HCT116 (cell line): ENCODE measurements at regions not wholly inside any gene's neighbourhood (a gene's known extent, or its start where the extent isn't known, plus 50 kb on each side); places are given as distances from the start of the nearest gene placed in this dataset.

Experiments used
- ATAC-seq: fragments of 200-7000 bp; cut with Tn5 transposase; 2 replicates; pipeline ENCODE4 v1.9.1; 2020; ENCODE audit warnings: mild to moderate bottlenecking, moderate library complexity
- BruUV-seq: library from RNA; stranded (reverse); fragments of 400-500 nt; replicated peaks from 2 replicates; lab custom pipeline; 2021; lab: Mats Ljungman, UMichigan
- CTCF ChIA-PET: fragments of 300-600 bp; sonication (Branson Sonifier 250); formaldehyde crosslinking; loops from one replicate; lab custom pipeline; 2021; ENCODE audit warnings: antibody characterized with exemption; lab: Charles Lee
- POLR2A ChIA-PET: fragments of 300-600, 350-600 bp; sonication (Branson Sonifier 250); formaldehyde crosslinking; loops from one replicate; lab custom pipeline; 2021; ENCODE audit warnings: antibody characterized with exemption; lab: Charles Lee
- RAD21 ChIA-PET, 2 experiments: fragments of 300-600 bp; sonication (Branson Sonifier 250); formaldehyde crosslinking; loops; one replicate each; lab custom pipeline; 2023; ENCODE audit warnings: low total read pairs in 2 of 2; ENCODE audit not compliant: uncharacterized antibody in 2 of 2, unreplicated experiment in 2 of 2, low non-redundant PET in 1 of 2; lab: Charles Lee
- DNase-seq: peaks from one replicate; pipeline ENCODE4 v3.0.0-alpha.2; 2010; ENCODE audit warnings: low read depth, low spot score
- H2AFZ ChIP-seq: fragments of 200-600 bp; shearing (Covaris generic), sonication (generic); 2 replicates; pipeline ENCODE4 v1.6.1; 2017; ENCODE audit warnings: low read depth, mixed run types, mixed read lengths, antibody characterized with exemption, low read length; ENCODE audit not compliant: poor library complexity, severe bottlenecking
- H3K27ac ChIP-seq: 2 replicates; pipeline ENCODE4 v1.5.1; 2012; ENCODE audit warnings: low read depth, low read length
- H3K27me3 ChIP-seq: fragments of 200-600 bp; sonication (generic); 2 replicates; pipeline ENCODE4 v1.6.1; 2016; ENCODE audit warnings: mixed run types, low read length, mixed read lengths; ENCODE audit not compliant: insufficient read depth
- H3K36me3 ChIP-seq, 2 experiments: fragments of 200-500 bp in 1 of 2; fragments of 200-600 bp in 1 of 2; sonication (Bioruptor generic) in 1 of 2; sonication (generic) in 1 of 2; 2 replicates each; pipeline versions ENCODE4 v1.5.1 to v1.6.1; 2014 to 2016; ENCODE audit warnings: low read length in 2 of 2, inconsistent platforms in 1 of 2, mixed read lengths in 1 of 2, mixed run types in 1 of 2; ENCODE audit not compliant: insufficient read depth in 2 of 2, control insufficient read depth in 1 of 2
- H3K4me1 ChIP-seq, 2 experiments: fragments of 200-600 bp in 1 of 2; sonication (generic) in 1 of 2; 2 replicates each; pipeline versions ENCODE4 v1.5.1 to v1.6.1; 2012 to 2017; ENCODE audit warnings: low read length in 2 of 2, inconsistent platforms in 1 of 2, mild to moderate bottlenecking in 1 of 2, mixed read lengths in 1 of 2, mixed run types in 1 of 2, moderate library complexity in 1 of 2; ENCODE audit not compliant: insufficient read depth in 2 of 2, control insufficient read depth in 1 of 2
- H3K4me2 ChIP-seq: fragments of 200-600 bp; sonication (generic); 2 replicates; pipeline ENCODE4 v1.6.1; 2017; ENCODE audit warnings: mixed run types, low read length, mixed read lengths
- H3K4me3 ChIP-seq, 2 experiments: fragments of 200-600 bp in 1 of 2; sonication (generic) in 1 of 2; replicated peaks in 1 of 2; 2 replicates each; pipeline ENCODE4 v1.5.1; 2011 to 2016; ENCODE audit warnings: low read length in 2 of 2, control low read depth in 1 of 2, low read depth in 1 of 2, mild to moderate bottlenecking in 1 of 2, mixed read lengths in 1 of 2, mixed run types in 1 of 2
- H3K79me2 ChIP-seq: fragments of 200-600 bp; sonication (generic); 2 replicates; pipeline ENCODE4 v1.6.1; 2017; ENCODE audit warnings: mild to moderate bottlenecking, mixed run types, low read length, moderate library complexity, mixed read lengths; ENCODE audit not compliant: insufficient read depth
- H3K9ac ChIP-seq: fragments of 200-600 bp; sonication (generic); 2 replicates; pipeline ENCODE4 v1.6.1; 2016; ENCODE audit warnings: low read length, mixed read lengths
- H3K9me2 ChIP-seq: fragments of 200-600 bp; sonication (generic), shearing (Covaris generic); 2 replicates; pipeline ENCODE4 v1.6.1; 2017; ENCODE audit warnings: mixed run types, mild to moderate bottlenecking, moderate library complexity; ENCODE audit not compliant: insufficient read depth
- H3K9me3 ChIP-seq, 2 experiments: fragments of 200-500 bp in 1 of 2; fragments of 200-600 bp in 1 of 2; sonication (Bioruptor generic) in 1 of 2; sonication (generic) in 1 of 2; 2 replicates each; pipeline ENCODE4 v1.6.1; 2014 to 2017; ENCODE audit warnings: low read length in 2 of 2, mixed read lengths in 2 of 2, inconsistent platforms in 1 of 2, low read depth in 1 of 2, mild to moderate bottlenecking in 1 of 2, mixed run types in 1 of 2, moderate library complexity in 1 of 2; ENCODE audit not compliant: control insufficient read depth in 1 of 2, insufficient read depth in 1 of 2
- H4K20me1 ChIP-seq: fragments of 200-600 bp; sonication (generic), shearing (Covaris generic); 2 replicates; pipeline ENCODE4 v1.6.1; 2017; ENCODE audit warnings: mixed run types, mild to moderate bottlenecking, moderate library complexity; ENCODE audit not compliant: insufficient read depth
- EGR1 ChIP-seq: IDR thresholded peaks from 2 replicates; pipeline ENCODE4 v1.6.1; 2012; ENCODE audit warnings: low read depth
- EZH2 ChIP-seq: fragments of 200-600 bp; sonication (generic); IDR thresholded peaks from 2 replicates; pipeline ENCODE4 v1.6.1; 2017; ENCODE audit warnings: antibody characterized with exemption, mixed run types
- SIN3A ChIP-seq: IDR thresholded peaks from 2 replicates; pipeline ENCODE4 v1.6.1; 2012; ENCODE audit warnings: low read depth
- TCF7L2 ChIP-seq: IDR thresholded peaks from 2 replicates; pipeline ENCODE4 v1.7.0; 2011; ENCODE audit warnings: borderline replicate concordance, inconsistent platforms; ENCODE audit not compliant: insufficient read depth, insufficient read length; ENCODE audit errors: extremely low read depth
- ZNF274 ChIP-seq: fragments of 200-500 bp; sonication (Bioruptor generic); IDR thresholded peaks from 2 replicates; pipeline ENCODE4 v1.6.1; 2014; ENCODE audit warnings: mild to moderate bottlenecking, low read depth, low read length, inconsistent platforms
- intact Hi-C: fragments of 100-400 bp; cut with micrococcal nuclease; formaldehyde crosslinking; loops from 2 replicates; pipeline ENCODE4 v1.10.0; 2022
- TF ChIP-seq, protein P1 (sequence below), 3 experiments: fragments of 200-600 bp in 1 of 3; sonication (generic) in 1 of 3; IDR thresholded peaks in 2 of 3; conservative IDR thresholded peaks in 1 of 3; 2 replicates each; pipeline ENCODE4 v1.5.1; 2012 to 2017; ENCODE audit warnings: low read depth in 2 of 3, low read length in 2 of 3, antibody characterized with exemption in 1 of 3, borderline replicate concordance in 1 of 3, control low read depth in 1 of 3, mild to moderate bottlenecking in 1 of 3, mixed read lengths in 1 of 3, mixed run types in 1 of 3, moderate library complexity in 1 of 3; ENCODE audit not compliant: insufficient read depth in 1 of 3
- TF ChIP-seq, protein P2 (sequence below): IDR thresholded peaks from 2 replicates; pipeline ENCODE4 v1.6.1; 2012

DNA sequence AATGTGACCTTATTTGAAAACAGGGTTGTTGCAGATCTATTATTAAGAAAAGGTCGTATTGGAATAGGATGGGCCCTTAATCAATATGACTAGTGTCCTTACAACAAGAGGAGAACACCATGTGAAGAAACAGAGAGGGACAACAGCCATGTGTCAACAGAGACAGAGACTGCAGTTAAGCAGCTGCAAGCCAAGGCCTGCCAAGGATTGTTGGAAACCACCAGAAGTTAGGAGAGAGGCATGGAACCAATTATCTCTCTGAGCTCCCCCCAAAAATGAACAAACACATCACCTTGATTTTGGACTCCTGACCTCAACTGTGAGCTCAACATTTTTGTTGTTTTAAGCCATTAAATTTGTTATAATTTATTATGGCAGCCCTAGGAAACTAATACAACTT lies 214.6 kb upstream of the PRKD1 start:
- Histone ChIP-seq H3K4me3 (no peak overlapping the region), H2AFZ (no peak overlapping the region), H3K4me1 (no peaks in the 10 kb centered on the region), H3K27me3 (no peaks in the 10 kb centered on the region), H3K36me3 (no peaks in the 10 kb centered on the region), H4K20me1 (no peaks in the 10 kb centered on the region), H3K9me3 (peaks cover 4 to 26% of the 10 kb centered on the region in 2 experiments; a peak in 3 of 4 replicates), H3K79me2 (no peaks in the 10 kb centered on the region), H3K27ac (no peak overlapping the region), H3K4me2 (no peak overlapping the region), H3K9ac (no peak overlapping the region), H3K9me2 (no peaks in the 10 kb centered on the region)
- BruUV-seq, result no TSS peak
- ChIA-PET RAD21 (no interaction called here), CTCF (no interaction called here), POLR2A (no interaction called here)
- TF ChIP-seq, protein P1, sequence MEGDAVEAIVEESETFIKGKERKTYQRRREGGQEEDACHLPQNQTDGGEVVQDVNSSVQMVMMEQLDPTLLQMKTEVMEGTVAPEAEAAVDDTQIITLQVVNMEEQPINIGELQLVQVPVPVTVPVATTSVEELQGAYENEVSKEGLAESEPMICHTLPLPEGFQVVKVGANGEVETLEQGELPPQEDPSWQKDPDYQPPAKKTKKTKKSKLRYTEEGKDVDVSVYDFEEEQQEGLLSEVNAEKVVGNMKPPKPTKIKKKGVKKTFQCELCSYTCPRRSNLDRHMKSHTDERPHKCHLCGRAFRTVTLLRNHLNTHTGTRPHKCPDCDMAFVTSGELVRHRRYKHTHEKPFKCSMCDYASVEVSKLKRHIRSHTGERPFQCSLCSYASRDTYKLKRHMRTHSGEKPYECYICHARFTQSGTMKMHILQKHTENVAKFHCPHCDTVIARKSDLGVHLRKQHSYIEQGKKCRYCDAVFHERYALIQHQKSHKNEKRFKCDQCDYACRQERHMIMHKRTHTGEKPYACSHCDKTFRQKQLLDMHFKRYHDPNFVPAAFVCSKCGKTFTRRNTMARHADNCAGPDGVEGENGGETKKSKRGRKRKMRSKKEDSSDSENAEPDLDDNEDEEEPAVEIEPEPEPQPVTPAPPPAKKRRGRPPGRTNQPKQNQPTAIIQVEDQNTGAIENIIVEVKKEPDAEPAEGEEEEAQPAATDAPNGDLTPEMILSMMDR (IDR thresholded peaks at IDR 0.05 in 2 of 3, conservative IDR thresholded peaks at IDR 0.05 in 1 of 3; ENCODE audit: borderline replicate concordance in 1 of 3, insufficient read depth in 1 of 3, low read depth in 2 of 3, low read length in 2 of 3), result no peak
- TF ChIP-seq, protein P2, sequence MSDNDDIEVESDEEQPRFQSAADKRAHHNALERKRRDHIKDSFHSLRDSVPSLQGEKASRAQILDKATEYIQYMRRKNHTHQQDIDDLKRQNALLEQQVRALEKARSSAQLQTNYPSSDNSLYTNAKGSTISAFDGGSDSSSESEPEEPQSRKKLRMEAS, result no peak
- no peak for TF ChIP-seq TCF7L2
- ATAC-seq (no peak), DNase-seq (no peak)
- intact Hi-C loops, result no loop called here

DNA sequence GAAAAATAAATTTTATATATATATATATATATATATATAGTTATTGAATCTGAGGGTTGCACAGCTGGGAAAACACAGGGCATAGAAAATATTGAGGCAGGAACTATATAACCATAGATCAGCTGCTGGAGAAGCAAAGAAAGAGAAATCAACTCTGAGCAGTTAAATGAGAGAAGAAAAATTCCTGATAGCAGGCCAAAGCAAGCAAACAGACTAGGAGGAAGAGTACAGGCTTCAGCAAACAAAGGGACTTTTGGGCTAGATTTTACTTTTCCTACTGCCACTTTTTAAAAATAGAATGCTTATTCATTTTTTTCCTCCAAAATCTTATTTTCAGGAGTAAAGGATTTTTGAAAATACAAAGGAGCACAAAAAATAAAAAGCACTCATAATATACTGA lies 216.0 kb upstream of the PRKD1 start:
- TF ChIP-seq EGR1 (no peak), ZNF274 (no peak), EZH2 (no peak), SIN3A (no peak)
- TF ChIP-seq, protein P1 (IDR thresholded peaks at IDR 0.05 in 2 of 3, conservative IDR thresholded peaks at IDR 0.05 in 1 of 3; ENCODE audit: borderline replicate concordance in 1 of 3, insufficient read depth in 1 of 3, low read depth in 2 of 3, low read length in 2 of 3), result no peak
- no peak for ATAC-seq
- ChIA-PET CTCF (no interaction called here), POLR2A (no interaction called here), RAD21 (no interaction called here)
- Histone ChIP-seq H3K4me1 (no peaks in the 10 kb centered on the region), H3K27ac (no peak overlapping the region), H2AFZ (no peak overlapping the region), H3K9me2 (no peaks in the 10 kb centered on the region), H3K9ac (no peak overlapping the region), H3K36me3 (no peaks in the 10 kb centered on the region), H3K9me3 (peaks cover 2 to 26% of the 10 kb centered on the region in 2 experiments; a peak in 3 of 4 replicates), H3K79me2 (no peaks in the 10 kb centered on the region), H3K4me2 (no peak overlapping the region), H4K20me1 (no peaks in the 10 kb centered on the region), H3K27me3 (no peaks in the 10 kb centered on the region), H3K4me3 (no peak overlapping the region)
- no TSS peak for BruUV-seq
- no peak for DNase-seq
- intact Hi-C loops, result no loop called here
